A549 (cell line): ENCODE measurements at regions not wholly inside any gene's neighbourhood (a gene's known extent, or its start where the extent isn't known, plus 50 kb on each side); places are given as distances from the start of the nearest gene placed in this dataset.

Experiments
- ATAC-seq, 2 experiments: fragments of 200-7000 bp in 1 of 2; fragments of >200 bp in 1 of 2; cut with Nextera tagmentation in 1 of 2; cut with Tn5 transposase in 1 of 2; 3 replicates each; pipeline versions ENCODE4 v1.8.0 to v1.9.1; 2018 to 2020; ENCODE audit warnings: mild to moderate bottlenecking in 1 of 2, moderate library complexity in 1 of 2
- CTCF ChIA-PET: fragments of 300-600 bp; sonication (Branson Sonifier 250); formaldehyde crosslinking; extraction: SDS; loops from one replicate; lab custom pipeline; 2021; ENCODE audit warnings: antibody characterized with exemption, inconsistent platforms; lab: Yijun Ruan, JAX
- POLR2A ChIA-PET: fragments of 350-600 bp; formaldehyde crosslinking; extraction: SDS; loops from one replicate; lab custom pipeline; 2021; ENCODE audit warnings: antibody characterized with exemption, inconsistent platforms; lab: Yijun Ruan, JAX
- DNase-seq, 2 experiments: peaks; one replicate each; pipeline versions ENCODE4 v3.0.0 to v3.0.0-alpha.2; 2011 to 2016; ENCODE audit warnings: low read depth in 1 of 2, low spot score in 1 of 2
- FAIRE-seq: peaks from 2 replicates; lab custom pipeline; 2011; peaks lifted over from hg19 to GRCh38; lab: Jason Lieb, UNC
- H3K27ac ChIP-seq, 2 experiments: fragments of >200 bp; sonication (Bioruptor Twin); formaldehyde crosslinking; 3 replicates each; pipeline ENCODE4 v1.5.1; 2016 to 2017
- H3K4me1 ChIP-seq: fragments of >200 bp; sonication (Bioruptor Twin); formaldehyde crosslinking; 3 replicates; pipeline ENCODE4 v1.6.1; 2016
- H3K4me2 ChIP-seq: fragments of >200 bp; sonication (Bioruptor Twin); formaldehyde crosslinking; 3 replicates; pipeline ENCODE4 v1.6.1; 2016
- H3K4me3 ChIP-seq: fragments of >200 bp; sonication (Bioruptor Twin); formaldehyde crosslinking; 3 replicates; pipeline ENCODE4 v1.5.1; 2016
- H3K9me3 ChIP-seq: fragments of >200 bp; sonication (Bioruptor Twin); formaldehyde crosslinking; 3 replicates; pipeline ENCODE4 v1.6.1; 2016
- CBX2 ChIP-seq: fragments of 200-600 bp; sonication (generic); IDR thresholded peaks from 2 replicates; pipeline ENCODE4 v1.6.1; 2016; ENCODE audit warnings: low read depth, mild to moderate bottlenecking, borderline replicate concordance
- CEBPB ChIP-seq, 2 experiments: fragments of >200 bp in 1 of 2; sonication (Bioruptor Twin) in 1 of 2; formaldehyde crosslinking in 1 of 2; IDR thresholded peaks; 2 replicates each; pipeline ENCODE4 v1.6.1; 2012 to 2016
- CHD2 ChIP-seq: fragments of 150-350 bp; IDR thresholded peaks from 2 replicates; pipeline ENCODE4 v1.6.1; 2014; ENCODE audit warnings: low read length; ENCODE audit not compliant: partially characterized antibody
- CTCF ChIP-seq: fragments of >200 bp; sonication (Bioruptor Twin); formaldehyde crosslinking; IDR thresholded peaks from 3 replicates; pipeline ENCODE4 v1.5.1; 2016
- EHF ChIP-seq: fragments of 250-450 bp; sonication (Bioruptor Pico); IDR thresholded peaks from 2 replicates; pipeline ENCODE4 v1.5.0; 2020; ENCODE audit warnings: mild to moderate bottlenecking
- EHMT2 ChIP-seq: fragments of 200-600 bp; sonication (generic); IDR thresholded peaks from 2 replicates; pipeline ENCODE4 v1.6.1; 2016; ENCODE audit warnings: antibody characterized with exemption, low read depth, mild to moderate bottlenecking, moderate library complexity
- EP300 ChIP-seq, 2 experiments: fragments of >200 bp; sonication (Bioruptor Twin); formaldehyde crosslinking; IDR thresholded peaks; 2 replicates in 1 of 2; 3 replicates in 1 of 2; pipeline ENCODE4 v1.6.1; 2016 to 2017
- ESRRA ChIP-seq: fragments of 150-350 bp; IDR thresholded peaks from 2 replicates; pipeline ENCODE4 v1.6.1; 2014; ENCODE audit warnings: mild to moderate bottlenecking, low read length, borderline replicate concordance
- GATA3 ChIP-seq: IDR thresholded peaks from 2 replicates; pipeline ENCODE4 v1.6.1; 2012; ENCODE audit warnings: borderline replicate concordance
- HDAC2 ChIP-seq: fragments of 200-600 bp; sonication (generic); IDR thresholded peaks from 2 replicates; pipeline ENCODE4 v1.6.1; 2016
- HOXA7 ChIP-seq: fragments of 250-450 bp; sonication (Bioruptor Pico); IDR thresholded peaks from 2 replicates; pipeline ENCODE4 v1.5.0; 2020; ENCODE audit warnings: mild to moderate bottlenecking, moderate library complexity
- HOXB13 ChIP-seq: fragments of 250-450 bp; sonication (Bioruptor Pico); IDR thresholded peaks from 2 replicates; pipeline ENCODE4 v1.5.0; 2020; ENCODE audit warnings: low read depth, mild to moderate bottlenecking, moderate library complexity
- HOXB5 ChIP-seq: fragments of 250-450 bp; sonication (Bioruptor Pico); IDR thresholded peaks from 2 replicates; pipeline ENCODE4 v1.5.0; 2020; ENCODE audit warnings: mild to moderate bottlenecking, moderate library complexity
- JUNB ChIP-seq: fragments of >200 bp; sonication (Bioruptor Twin); formaldehyde crosslinking; IDR thresholded peaks from 2 replicates; pipeline ENCODE4 v1.6.1; 2016
- MAFK ChIP-seq: fragments of 450-650 bp; IDR thresholded peaks from 2 replicates; pipeline ENCODE4 v1.6.1; 2014; ENCODE audit not compliant: partially characterized antibody
- NFE2L2 ChIP-seq: fragments of 150-350 bp; conservative IDR thresholded peaks from 2 replicates; pipeline ENCODE4 v1.6.1; 2014; ENCODE audit warnings: low read length
- PBX3 ChIP-seq: IDR thresholded peaks from 2 replicates; pipeline ENCODE4 v1.6.1; 2012
- POLR2A ChIP-seq: IDR thresholded peaks from 2 replicates; pipeline ENCODE4 v1.6.1; 2012; ENCODE audit warnings: mild to moderate bottlenecking, low read length
- POLR2AphosphoS2 ChIP-seq: conservative IDR thresholded peaks from 2 replicates; pipeline ENCODE4 v1.6.1; 2012; ENCODE audit warnings: low read length, improper control_type of control experiment, inconsistent platforms
- RAD21 ChIP-seq, 2 experiments: fragments of >200 bp in 1 of 2; sonication (Bioruptor Twin) in 1 of 2; formaldehyde crosslinking in 1 of 2; IDR thresholded peaks in 1 of 2; conservative IDR thresholded peaks in 1 of 2; 2 replicates in 1 of 2; 3 replicates in 1 of 2; pipeline ENCODE4 v1.6.1; 2012 to 2018; ENCODE audit warnings: inconsistent platforms in 1 of 2
- RCOR1 ChIP-seq: fragments of 150-350 bp; IDR thresholded peaks from 2 replicates; pipeline ENCODE4 v1.6.1; 2014; ENCODE audit warnings: antibody characterized with exemption, low read length, low read depth
- RFX5 ChIP-seq: fragments of 450-650 bp; IDR thresholded peaks from 2 replicates; pipeline ENCODE4 v1.7.1; 2014; ENCODE audit warnings: antibody characterized with exemption, mild to moderate bottlenecking, moderate library complexity
- SMC3 ChIP-seq: fragments of >200 bp; sonication (Bioruptor Twin); formaldehyde crosslinking; IDR thresholded peaks from 3 replicates; pipeline ENCODE4 v1.6.1; 2018; ENCODE audit warnings: inconsistent platforms
- ZC3H11A ChIP-seq: fragments of 450-650 bp; IDR thresholded peaks from 2 replicates; pipeline ENCODE4 v1.6.1; 2014; ENCODE audit warnings: antibody characterized with exemption, mild to moderate bottlenecking
- ZNF302 ChIP-seq: fragments of 250-450 bp; sonication (Bioruptor Pico); IDR thresholded peaks from 2 replicates; pipeline ENCODE4 v1.9.0; 2021; ENCODE audit warnings: inconsistent platforms, mild to moderate bottlenecking, moderate library complexity
- ZSCAN20 ChIP-seq: fragments of 250-450 bp; sonication (Bioruptor Pico); IDR thresholded peaks from 2 replicates; pipeline ENCODE4 v1.8.0; 2022; ENCODE audit warnings: mild to moderate bottlenecking, moderate library complexity
- WGBS: methylation state at CpG from one replicate; pipeline ENCODE4 v1.1.6; 2017; ENCODE audit errors: missing lambda C conversion rate; 5-methylcytosine and 5-hydroxymethylcytosine counted together
- TF ChIP-seq, protein P1 (sequence below): fragments of >200 bp; sonication (Bioruptor Twin); formaldehyde crosslinking; IDR thresholded peaks from 3 replicates; pipeline ENCODE4 v1.6.1; 2016
- TF ChIP-seq, protein P2 (sequence below): IDR thresholded peaks from 2 replicates; pipeline ENCODE4 v1.6.1; 2012; ENCODE audit warnings: low read depth, borderline replicate concordance

- FAIRE-seq (no peak), DNase-seq (no peak), ATAC-seq (no peak)
- POLR2A ChIA-PET: no interaction called here
- Histone ChIP-seq H3K4me1 (no peaks in the 10 kb centered on the region), H3K9me3 (no peaks in the 10 kb centered on the region), H3K4me2 (no peak overlapping the region), H3K27ac (no peak overlapping the region), H3K4me3 (no peak overlapping the region)
- CTCF ChIA-PET: no interaction called here
- no peak for TF ChIP-seq PBX3
- TF ChIP-seq RFX5: no peak
- no peak for TF ChIP-seq SMC3
- TF ChIP-seq ZC3H11A: no peak
- no peak for TF ChIP-seq RCOR1
- TF ChIP-seq GATA3: no peak
- TF ChIP-seq HOXA7 (CRISPR knock-in tag): no peak
- TF ChIP-seq, protein P1, sequence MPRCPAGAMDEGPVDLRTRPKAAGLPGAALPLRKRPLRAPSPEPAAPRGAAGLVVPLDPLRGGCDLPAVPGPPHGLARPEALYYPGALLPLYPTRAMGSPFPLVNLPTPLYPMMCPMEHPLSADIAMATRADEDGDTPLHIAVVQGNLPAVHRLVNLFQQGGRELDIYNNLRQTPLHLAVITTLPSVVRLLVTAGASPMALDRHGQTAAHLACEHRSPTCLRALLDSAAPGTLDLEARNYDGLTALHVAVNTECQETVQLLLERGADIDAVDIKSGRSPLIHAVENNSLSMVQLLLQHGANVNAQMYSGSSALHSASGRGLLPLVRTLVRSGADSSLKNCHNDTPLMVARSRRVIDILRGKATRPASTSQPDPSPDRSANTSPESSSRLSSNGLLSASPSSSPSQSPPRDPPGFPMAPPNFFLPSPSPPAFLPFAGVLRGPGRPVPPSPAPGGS: no peak
- no peak for TF ChIP-seq ZNF302
- TF ChIP-seq NFE2L2: no peak
- TF ChIP-seq, protein P2, sequence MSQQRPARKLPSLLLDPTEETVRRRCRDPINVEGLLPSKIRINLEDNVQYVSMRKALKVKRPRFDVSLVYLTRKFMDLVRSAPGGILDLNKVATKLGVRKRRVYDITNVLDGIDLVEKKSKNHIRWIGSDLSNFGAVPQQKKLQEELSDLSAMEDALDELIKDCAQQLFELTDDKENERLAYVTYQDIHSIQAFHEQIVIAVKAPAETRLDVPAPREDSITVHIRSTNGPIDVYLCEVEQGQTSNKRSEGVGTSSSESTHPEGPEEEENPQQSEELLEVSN: no peak
- WGBS: 44% methylated on average over 2 of the region's 2 CpGs
Measured at GRCh38 chr12:60311940-60312339, 716.1 kb downstream of the SLC16A7 start.

- no peak for DNase-seq
- POLR2A ChIA-PET: no interaction called here
- FAIRE-seq: no peak
- H3K4me2 ChIP-seq: no peak overlapping the region
- no peaks in the 10 kb centered on the region for H3K9me3 ChIP-seq
- no peak overlapping the region for H3K27ac ChIP-seq
- ATAC-seq: no peak
- CTCF ChIA-PET: interaction anchor here (1.0 to 1.2 kb wide), 2 partner anchors 35 to 214 kb away, joined by 3 read pairs; no protein-coding TSS in a partner anchor
- H3K4me3 ChIP-seq: no peak overlapping the region
- whole genome bisulfite sequencing: 61% methylated on average over 1 of the region's 1 CpG
- no peak for TF ChIP-seq EHMT2
- no peak for TF ChIP-seq CHD2
- no peak for TF ChIP-seq EP300 (IDR thresholded peaks at IDR 0.05)
- no peak for TF ChIP-seq CEBPB (IDR thresholded peaks at IDR 0.05)
- no peak for TF ChIP-seq CTCF
- no peaks in the 10 kb centered on the region for H3K4me1 ChIP-seq
Measured at GRCh38 chr12:60317361-60317760, 721.5 kb downstream of the SLC16A7 start.

DNA sequence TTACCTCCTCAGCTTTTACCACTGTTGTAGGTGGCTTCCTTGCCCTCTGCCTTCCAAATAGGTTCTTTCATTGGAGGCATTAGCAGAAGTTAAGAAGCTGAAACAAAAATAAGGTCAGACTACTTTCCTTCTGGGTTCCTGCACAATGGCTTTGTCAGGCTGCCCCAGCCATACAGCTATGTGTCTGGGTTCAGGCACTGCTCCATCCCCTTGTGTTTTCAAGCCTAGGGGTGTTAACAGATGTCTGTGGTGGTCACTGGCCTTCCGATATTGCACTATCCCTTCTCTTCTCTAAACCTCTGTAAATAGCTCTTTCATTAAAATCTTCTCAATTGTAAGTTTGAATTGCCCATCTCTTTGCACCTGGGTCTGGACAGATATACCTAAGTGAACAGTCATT, 728.9 kb downstream of the SLC16A7 start:
- no peak for DNase-seq
- ChIA-PET POLR2A (no interaction called here), CTCF (no interaction called here)
- Histone ChIP-seq H3K4me2 (no peak overlapping the region), H3K27ac (no peak overlapping the region), H3K4me1 (no peaks in the 10 kb centered on the region)
- 79% methylated on average over 1 of the region's 1 CpG for WGBS
- TF ChIP-seq ESRRA: no peak
- TF ChIP-seq HOXB5 (CRISPR knock-in tag): no peak
- TF ChIP-seq ZSCAN20 (CRISPR knock-in tag): no peak
- TF ChIP-seq POLR2AphosphoS2: no peak
- TF ChIP-seq EHF: no peak
- no peak for TF ChIP-seq RAD21 (conservative IDR thresholded peaks at IDR 0.05 in 1 of 2, IDR thresholded peaks at IDR 0.05 in 1 of 2)
- no peak for TF ChIP-seq CBX2
- no peak for TF ChIP-seq EP300 (IDR thresholded peaks at IDR 0.05)
- TF ChIP-seq HDAC2: no peak
- no peak for TF ChIP-seq JUNB
- TF ChIP-seq HOXB13 (CRISPR knock-in tag): no peak
- no peak for TF ChIP-seq MAFK
- TF ChIP-seq POLR2A: no peak
- TF ChIP-seq, all 56 proteins: peak for 0
- FAIRE-seq (no peak), ATAC-seq (no peak)
- H3K4me3 ChIP-seq: no peak overlapping the region
- no peaks in the 10 kb centered on the region for H3K9me3 ChIP-seq
